HG03432 (cell line): ENCODE measurements at regions not wholly inside any gene's neighbourhood (a gene's known extent, or its start where the extent isn't known, plus 50 kb on each side); places are given as distances from the start of the nearest gene placed in this dataset.
"Not testable (repeated sequence)": the region's sequence is repeated elsewhere in the genome, so short reads cannot be mapped to it uniquely, and the experiment has no call there.

ENCODE experiments used
- ATAC-seq: cut with Tn5 transposase; IDR thresholded peaks from one replicate; pipeline ENCODE4 v1.9.1; 2021; ENCODE audit warnings: mild to moderate bottlenecking, moderate library complexity; ENCODE audit not compliant: unreplicated experiment

DNA sequence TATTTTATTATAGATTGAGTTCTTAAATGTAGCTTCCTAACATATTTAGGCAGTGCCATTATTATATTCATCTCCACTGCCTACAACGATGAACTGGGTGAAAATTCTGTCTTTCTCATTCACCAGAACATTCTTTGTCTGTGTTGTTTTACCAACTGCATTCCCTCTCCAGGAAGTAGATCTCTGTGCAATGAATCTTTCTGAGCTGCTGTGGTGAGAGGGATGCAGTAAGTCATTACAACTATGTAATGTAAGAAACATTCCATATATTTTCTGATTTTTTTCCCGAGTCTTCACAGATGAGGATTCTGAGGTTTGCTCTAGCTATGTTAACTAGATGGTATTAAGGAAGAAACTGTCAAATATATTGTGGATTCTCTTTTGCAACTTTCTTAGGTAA is 811.9 kb upstream of the PCDH7 start:
- no peak for ATAC-seq

DNA sequence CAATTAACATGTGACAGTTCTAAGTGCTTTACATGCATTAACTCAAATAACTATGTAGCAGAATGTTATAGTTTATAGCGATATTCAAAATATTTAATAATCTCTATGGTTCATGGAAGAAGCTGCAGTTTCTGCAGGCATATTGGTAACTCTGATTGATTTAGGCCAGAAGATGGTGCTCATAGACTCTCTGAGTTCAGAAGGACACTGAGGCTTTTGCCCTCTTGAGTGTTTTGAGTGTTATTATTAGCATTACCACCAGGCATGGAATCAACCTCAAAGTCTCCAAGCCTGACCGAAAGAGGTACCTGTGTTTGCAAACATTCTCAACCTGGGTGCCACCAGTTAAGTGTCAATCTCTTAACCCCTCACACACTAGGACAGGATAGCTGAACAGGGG is 792.3 kb upstream of the PCDH7 start:
- ATAC-seq: no peak

DNA sequence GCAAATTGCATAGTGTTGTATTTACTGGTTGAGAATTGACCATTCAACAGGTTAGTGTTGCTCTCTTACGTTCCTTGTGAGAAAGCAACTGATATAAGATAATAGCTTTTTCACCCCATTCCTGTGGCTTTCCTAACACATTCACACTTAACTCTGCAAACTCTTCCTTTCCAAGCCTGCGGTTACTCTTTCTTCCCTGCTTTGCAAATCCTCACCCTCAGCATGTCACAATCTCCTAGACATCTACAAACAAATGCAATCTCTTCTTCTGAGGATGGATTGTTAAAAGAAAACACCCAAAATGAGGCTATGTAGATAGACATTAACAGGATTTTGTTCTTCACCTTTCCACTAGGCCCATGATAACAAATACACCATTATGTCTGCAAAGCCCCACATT is 771.7 kb upstream of the PCDH7 start:
- no peak for ATAC-seq

DNA sequence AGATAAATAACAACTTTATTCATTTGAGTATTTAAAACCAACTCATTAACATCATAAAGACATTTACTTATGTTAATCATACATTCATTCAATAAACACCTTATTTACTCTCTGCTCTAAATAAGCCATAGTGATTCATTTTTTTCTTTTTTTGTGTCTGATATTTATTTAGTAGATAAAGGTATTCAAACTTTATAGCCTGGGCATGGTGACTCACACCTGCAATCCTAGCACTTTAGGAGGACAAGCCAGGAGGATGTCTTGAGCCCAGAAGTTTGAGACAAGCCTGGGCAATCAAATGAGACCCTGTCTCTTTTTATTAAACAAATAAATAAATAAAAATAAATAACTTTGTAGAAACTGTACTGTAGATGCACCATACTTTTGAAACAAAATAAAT is 771.3 kb upstream of the PCDH7 start:
- ATAC-seq: no peak

DNA sequence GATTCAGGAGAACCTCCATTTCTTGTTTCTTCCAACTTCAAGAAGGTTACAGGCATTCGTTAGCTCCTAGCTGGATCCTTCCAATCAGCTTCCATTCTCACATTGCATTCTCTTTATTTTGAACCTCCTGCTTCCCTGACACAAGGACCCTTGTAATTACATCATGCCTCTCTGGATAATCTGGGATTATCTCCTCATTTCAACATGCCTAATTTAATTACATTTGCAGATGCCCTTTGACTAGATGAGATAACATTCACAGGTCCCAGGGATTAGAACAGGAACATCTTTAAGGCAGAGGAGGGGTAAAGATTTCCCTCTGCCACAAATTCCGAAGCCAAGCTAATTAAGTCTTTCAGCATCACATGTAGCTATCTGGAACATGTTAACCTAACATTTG is 753.8 kb upstream of the PCDH7 start:
- ATAC-seq: no peak

DNA sequence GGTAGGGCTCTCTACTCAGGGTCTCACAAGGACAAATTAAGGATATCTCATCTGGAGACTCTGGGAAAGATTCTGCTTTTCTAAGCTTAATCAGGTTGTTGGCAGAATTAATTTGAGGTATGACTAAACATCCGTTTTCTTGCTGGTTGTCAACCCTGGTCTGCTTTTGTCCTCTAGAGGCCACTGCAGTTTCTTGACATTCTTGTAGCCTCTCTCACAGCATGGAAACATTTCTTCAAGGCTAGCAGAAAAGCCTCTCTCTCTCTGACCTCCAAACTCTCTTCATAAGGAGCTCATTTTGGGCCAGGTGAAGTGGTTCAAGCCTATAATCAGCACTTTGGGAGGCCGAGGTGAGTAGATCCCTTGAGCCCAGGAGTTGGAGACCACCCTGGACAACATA is 749.5 kb upstream of the PCDH7 start:
- no peak for ATAC-seq

DNA sequence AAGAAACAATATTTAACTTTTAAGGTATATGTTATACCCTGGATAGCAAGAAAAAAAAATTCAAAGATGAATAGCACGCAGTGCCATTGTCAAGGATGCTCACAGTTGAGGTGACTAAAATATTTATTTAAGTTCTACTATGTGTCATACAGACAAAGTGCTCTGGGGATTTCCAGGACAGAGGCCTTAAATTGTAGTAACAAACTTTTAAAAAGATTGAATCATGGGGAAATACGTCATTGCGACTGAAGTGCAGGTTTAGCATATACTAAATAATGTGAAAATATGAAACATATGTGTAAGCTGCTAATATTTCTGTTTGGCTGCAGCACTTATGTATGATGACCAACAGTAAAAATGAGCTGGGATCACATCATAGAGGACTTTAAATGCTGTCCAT is 748.0 kb upstream of the PCDH7 start:
- ATAC-seq: no peak

DNA sequence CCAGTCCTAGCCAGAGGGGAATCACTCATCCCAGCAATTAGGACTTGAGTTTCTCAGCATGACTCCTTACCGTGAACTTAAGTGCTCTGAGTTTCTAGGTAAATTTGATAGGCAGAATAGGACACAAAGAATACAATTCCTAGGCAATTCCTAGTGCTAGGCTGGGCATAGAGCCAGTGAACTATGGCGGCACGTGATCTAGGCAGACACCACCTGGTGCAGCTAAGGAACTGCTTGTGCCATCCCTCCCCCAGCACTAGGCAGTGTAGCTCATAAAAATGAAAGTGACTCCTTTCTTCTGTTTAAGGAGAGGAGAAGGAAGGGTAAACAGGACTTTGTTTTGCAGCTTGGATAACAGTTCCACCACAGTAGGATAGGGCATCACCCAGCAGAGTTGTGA is 736.3 kb upstream of the PCDH7 start:
- no peak for ATAC-seq

DNA sequence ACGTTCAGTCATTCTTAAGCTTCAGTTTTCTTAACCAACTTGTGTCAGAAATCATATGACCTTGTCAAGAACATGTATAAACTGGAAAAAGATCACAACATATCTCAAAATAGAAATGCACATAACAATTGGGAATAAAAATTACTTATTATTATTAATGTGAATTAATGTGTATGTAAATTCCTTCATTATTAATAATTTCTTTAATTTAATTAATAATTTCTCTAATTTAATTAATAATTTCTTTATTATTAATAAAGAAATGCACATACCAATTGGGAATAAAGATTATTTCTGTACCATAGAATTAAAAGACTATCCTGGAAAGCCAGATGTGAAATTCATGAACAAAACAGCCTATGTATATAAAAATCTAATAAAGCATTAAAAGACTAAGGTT is 718.5 kb upstream of the PCDH7 start:
- ATAC-seq: no peak

DNA sequence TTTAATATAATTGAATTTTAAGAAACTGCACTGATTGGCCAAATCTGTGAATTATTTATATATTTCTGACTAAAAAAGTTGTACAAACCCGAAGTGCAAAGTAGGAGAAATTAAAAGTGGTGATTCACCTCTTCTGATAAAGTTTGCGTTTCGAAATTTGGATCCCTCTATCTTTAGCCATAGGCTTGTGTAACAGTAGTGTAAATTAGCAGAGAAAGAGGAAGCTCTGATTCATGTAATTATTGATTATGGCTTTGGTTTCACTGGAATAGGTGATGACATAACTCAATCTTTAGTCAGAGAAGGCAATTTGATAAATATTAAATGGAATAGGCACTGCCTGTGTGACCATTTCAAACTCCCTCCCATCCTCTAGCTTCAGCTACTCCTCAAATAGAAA is 717.8 kb upstream of the PCDH7 start:
- no peak for ATAC-seq

DNA sequence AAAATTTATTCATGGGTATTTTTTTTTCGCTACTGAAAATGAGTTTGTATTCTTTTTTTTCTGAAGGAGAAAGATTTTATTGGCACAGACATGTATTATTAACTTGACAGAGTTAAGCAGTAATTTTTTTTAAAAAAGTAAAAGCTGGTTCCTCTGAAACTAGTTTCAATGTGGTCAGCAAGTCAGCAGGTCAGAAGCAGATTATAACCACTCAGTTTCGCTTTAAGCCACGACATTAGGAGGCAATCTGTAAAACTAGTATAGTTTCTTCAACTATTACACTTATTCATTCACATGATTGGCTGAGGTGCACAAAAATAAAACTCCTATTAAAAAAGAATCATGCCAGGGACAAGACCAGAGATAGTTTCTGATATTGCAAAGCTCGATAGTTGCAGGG is 714.2 kb upstream of the PCDH7 start:
- no peak for ATAC-seq

DNA sequence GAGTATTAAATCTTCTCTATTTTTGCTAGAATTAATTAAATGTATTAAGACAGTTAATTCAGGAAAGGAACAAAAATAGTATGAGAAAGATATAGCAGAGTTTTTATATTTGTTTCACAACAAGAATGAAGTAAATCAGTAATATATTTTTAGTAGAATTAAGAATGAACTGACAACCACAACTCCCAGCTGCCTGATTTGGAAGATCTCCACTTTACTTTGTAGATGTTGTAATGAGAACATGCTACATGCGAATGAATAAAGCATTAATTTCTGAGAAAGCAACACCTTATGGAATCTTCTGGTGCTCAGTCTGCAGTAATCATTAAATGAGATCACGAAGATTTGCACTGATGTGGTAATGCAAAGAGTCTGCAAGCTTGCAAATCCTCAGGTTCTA is 695.6 kb upstream of the PCDH7 start:
- ATAC-seq: no peak

DNA sequence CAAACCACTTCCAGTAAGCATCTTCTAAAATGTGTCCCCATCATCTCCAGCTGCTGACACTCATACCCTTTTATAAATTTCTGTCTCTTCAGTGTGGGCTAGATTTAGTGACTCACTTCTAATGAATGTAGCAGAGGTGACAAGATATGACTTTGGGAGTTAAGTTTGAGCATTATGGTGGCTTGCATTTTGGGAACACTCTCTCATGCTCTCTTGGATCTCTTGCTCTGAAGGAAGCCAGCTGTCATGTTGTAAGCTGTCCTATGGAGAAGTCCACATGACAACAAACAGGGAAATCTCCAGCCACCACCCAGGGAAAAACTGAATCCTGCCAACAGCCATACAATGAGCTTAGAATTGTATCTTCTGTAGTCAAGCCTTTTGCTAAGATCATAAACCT is 691.3 kb upstream of the PCDH7 start:
- ATAC-seq: no peak

DNA sequence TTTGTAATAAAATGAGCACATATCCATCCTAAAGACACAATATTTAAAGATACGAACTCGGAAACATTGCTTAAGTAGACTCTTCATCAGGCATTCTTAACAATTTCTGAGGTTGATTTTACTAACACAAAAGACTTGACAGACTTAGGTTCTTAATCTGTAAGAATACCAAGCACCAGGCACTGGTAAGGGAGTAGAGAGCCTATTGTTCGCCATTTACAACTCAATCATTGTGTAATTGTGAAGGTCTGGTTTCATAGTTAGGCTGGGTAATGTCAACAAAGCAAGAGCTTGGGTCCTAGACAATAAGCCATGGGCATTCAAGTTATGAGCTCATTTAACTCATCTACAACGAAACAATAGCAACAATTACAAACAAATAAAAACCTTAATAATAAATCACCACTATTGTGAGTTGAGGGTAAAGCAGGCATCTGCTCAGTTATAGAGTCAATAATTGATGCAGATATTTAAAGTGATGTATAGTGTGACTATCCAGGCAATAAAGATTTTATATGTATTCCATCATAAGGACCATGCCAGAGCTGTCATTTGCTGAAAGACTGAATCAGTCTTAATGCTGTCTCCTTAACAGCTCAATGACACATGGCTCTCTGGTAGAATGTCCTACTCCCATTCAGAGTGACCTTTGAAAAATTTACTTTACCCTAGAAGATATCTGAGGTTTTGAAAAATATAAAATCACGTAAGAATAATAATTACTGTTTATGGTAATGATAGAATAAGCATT is 664.0 kb upstream of the PCDH7 start:
- ATAC-seq: no peak

DNA sequence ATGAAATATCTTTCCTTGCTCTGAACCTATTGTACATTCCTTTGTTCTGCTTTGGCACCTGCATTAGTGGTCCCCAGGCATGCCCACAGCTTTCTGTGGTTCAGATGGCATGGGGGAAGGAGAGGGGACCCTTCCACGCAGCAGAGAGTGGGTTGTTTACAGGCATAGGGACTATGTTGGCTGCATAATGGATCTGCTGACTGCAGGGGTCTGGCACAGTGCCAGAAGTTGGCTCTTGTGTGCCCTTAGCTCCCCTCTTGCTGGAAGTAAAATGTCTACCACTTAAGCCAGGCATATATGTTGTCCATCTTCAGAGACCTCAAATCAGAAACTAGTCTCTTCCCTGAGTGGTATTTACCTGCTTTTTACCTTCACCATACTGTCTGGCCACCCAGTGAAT is 651.9 kb upstream of the PCDH7 start:
- ATAC-seq: no peak

DNA sequence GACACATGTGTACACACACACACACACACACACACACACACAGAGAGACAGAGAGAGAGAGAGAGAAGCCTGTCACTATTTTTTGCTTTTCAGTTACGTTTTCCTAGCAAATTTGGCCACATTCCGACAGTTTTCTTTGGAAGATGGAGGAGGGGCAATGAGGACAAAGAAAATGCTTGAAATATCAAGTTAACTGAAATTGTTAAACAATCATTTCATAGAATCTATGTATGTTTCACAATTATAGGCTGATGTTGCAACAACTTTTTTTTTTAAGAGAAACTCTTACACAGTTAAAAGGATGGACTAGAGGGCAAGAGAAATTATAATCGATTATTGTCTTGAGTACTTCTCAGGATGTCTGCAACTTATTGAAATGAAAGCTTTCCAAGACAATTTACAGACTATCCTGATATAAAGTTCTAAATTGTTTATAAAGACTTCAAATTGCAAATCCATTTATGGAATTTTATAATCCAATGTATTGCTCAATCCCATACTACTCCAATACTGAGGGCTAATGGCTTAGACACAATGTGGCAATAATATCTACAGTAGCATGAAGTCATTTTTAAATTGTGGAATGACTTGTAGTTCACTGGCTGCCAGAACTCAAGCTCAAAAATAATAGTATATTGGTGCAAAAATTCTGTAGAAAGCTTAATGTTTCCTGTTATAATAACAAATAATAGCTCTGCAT is 647.0 kb upstream of the PCDH7 start:
- ATAC-seq: no peak

DNA sequence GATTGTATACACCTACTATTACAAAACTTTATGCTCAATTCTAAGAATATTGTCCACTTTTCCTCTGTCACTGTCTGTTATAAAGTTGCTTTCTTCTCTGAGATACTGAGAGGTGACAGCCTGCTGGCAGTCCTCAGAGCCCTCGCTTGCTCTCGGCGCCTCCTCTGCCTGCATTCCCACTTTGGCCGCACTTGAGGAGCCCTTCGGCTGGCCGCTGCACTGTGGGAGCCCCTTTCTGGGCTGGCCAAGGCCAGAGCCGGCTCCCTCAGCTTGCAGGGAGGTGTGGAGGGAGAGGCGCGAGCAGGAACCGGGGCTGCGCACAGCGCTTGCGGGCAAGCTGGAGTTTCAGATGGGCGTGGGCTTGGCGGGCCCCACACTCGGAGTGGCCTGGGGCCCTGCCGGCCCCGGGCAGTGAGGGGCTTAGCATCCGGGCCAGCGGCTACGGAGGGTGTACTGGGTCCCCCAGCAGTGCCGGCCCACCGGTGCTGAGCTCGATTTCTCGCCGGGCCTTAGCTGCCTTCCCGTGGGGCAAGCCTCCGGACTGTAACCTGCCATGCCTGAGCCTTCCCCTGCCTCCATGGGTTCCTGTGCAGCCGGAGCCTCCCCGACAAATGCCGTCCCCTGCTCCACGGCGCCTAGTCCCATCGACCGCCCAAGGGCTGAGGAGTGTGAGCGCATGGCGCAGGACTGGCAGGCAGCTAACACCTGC is 627.6 kb upstream of the PCDH7 start:
- ATAC-seq: not testable (repeated sequence)

DNA sequence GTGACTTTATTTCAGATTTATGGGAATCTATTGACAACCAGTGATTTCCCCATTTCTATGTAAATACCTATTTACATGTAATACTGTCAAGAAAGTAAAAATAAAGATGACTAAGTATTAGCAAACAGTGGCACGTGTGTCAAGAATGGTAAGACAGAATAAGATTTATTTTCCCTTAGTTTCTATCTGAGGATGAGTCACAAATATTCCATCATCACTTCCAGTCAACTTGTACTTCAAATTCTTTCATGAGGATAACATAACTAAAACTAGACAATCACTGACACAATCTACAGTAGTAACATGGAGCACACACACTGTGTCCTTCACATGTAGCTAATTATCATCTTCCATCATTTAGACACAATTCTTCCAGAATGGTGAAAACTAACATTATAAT is 625.3 kb upstream of the PCDH7 start:
- no peak for ATAC-seq

DNA sequence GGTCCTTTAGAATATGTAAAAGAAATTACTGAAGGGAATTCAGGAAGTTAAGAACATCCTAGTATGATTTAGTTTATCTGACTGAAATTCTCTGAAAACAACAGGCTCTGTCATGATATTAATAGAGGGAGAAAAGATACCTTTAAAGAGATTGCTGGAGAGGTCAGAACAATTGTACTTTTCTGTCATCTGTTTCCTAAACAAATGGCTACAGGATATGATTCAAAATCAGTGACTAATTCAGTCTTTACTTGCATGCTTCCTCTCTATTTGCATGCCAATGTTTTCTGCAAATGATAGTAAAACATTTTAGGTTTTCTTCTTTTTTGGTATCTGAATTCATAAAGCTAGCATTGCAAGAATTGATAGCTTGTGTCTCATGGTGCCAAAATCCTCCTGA is 616.7 kb upstream of the PCDH7 start:
- no peak for ATAC-seq

DNA sequence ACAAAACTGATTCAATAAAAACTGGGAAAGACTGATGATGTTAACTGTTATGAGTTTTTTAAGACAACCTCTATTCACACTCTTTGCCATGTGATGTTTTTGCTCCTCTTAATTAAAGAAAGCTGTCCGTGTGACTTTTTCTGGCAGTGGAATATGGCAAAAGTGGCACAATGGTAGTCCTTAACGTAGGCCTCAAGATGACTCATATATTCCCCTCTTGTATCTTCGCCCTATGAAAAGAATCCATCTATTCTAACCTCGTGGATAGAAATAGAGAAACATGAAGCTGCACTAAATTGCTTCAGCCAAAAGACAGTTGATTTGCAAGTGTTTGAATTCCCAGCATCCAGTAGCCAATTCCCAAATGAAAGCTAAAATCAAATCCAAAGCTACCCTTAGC is 603.8 kb upstream of the PCDH7 start:
- ATAC-seq: no peak

DNA sequence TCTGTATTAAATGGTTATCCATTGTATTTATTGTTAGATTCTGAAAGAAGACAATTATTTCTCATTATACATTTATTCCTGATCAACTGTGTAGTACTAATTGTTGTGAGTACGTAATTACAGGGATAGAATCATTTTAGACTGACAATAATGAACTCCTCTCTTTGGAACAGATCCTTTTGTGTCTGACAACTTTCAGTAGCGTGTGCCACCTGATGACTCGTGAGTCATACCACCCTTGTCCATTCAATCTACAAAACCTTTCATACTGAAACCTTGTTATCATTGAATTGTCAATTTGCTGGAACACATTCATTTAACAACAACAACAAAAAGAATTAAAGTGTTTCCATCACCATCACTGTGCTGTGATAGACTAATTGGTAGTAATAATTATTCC is 602.7 kb upstream of the PCDH7 start:
- ATAC-seq: no peak

DNA sequence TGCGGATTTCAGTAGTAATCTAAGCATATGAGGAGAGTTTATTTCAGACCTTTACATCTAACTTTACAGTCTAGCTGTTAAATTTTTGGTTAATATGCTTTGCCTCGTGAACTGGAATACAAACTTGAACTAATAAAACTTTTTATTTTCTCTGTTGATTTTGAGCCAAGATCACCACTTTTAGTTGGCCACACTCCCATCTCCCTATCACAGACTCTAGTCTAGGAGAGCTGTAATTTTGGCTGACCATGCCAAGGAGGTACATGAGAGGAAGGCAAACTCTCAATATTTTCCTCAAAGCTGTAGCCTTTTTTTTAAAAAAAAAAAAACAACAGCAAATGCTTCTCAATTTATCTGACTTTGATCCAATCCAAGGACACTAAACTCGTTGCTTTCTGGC is 597.5 kb upstream of the PCDH7 start:
- no peak for ATAC-seq
